GM19455 (cell line): ENCODE measurements at regions not wholly inside any gene's neighbourhood (a gene's known extent, or its start where the extent isn't known, plus 50 kb on each side); places are given as distances from the start of the nearest gene placed in this dataset.
"Not testable (repeated sequence)": the region's sequence is repeated elsewhere in the genome, so short reads cannot be mapped to it uniquely, and the experiment has no call there.

Experiments
- ATAC-seq: cut with Tn5 transposase; IDR thresholded peaks from one replicate; pipeline ENCODE4 v1.9.1; 2021; ENCODE audit not compliant: unreplicated experiment

- no peak for ATAC-seq
Measured at GRCh38 chr7:120131096-120131839, 141.7 kb upstream of the KCND2 start.

GRCh38 chr7:120138497-120138896 is 134.5 kb upstream of the KCND2 start:
- ATAC-seq: no peak

GRCh38 chr7:120156476-120156875 is 116.5 kb upstream of the KCND2 start:
- no peak for ATAC-seq

- ATAC-seq: no peak
Measured at GRCh38 chr7:120160166-120160565, 112.8 kb upstream of the KCND2 start.

- ATAC-seq: no peak
Measured at GRCh38 chr7:120163449-120163848, 109.5 kb upstream of the KCND2 start.

GRCh38 chr7:120165227-120165626 is 107.7 kb upstream of the KCND2 start:
- no peak for ATAC-seq

GRCh38 chr7:120168066-120168465 is 104.9 kb upstream of the KCND2 start:
- no peak for ATAC-seq

- no peak for ATAC-seq
Measured at GRCh38 chr7:120169996-120170783, 102.8 kb upstream of the KCND2 start.

GRCh38 chr7:120170834-120171233 is 102.1 kb upstream of the KCND2 start:
- ATAC-seq: no peak

GRCh38 chr7:120171406-120171805 is 101.6 kb upstream of the KCND2 start:
- no peak for ATAC-seq

- ATAC-seq: no peak
Measured at GRCh38 chr7:120180221-120180620, 92.8 kb upstream of the KCND2 start.

GRCh38 chr7:120181499-120181898 is 91.5 kb upstream of the KCND2 start:
- no peak for ATAC-seq

- ATAC-seq: no peak
Measured at GRCh38 chr7:120184866-120185265, 88.1 kb upstream of the KCND2 start.

- ATAC-seq: no peak
Measured at GRCh38 chr7:120185940-120186682, 86.9 kb upstream of the KCND2 start.

GRCh38 chr7:120186688-120187087 is 86.3 kb upstream of the KCND2 start:
- no peak for ATAC-seq

- ATAC-seq: no peak
Measured at GRCh38 chr7:120189623-120190022, 83.4 kb upstream of the KCND2 start.

- no peak for ATAC-seq
Measured at GRCh38 chr7:120190109-120190508, 82.9 kb upstream of the KCND2 start.

GRCh38 chr7:120190566-120190965 is 82.4 kb upstream of the KCND2 start:
- no peak for ATAC-seq

GRCh38 chr7:120191423-120191822 is 81.6 kb upstream of the KCND2 start:
- ATAC-seq: not testable (repeated sequence)

GRCh38 chr7:120201290-120201689 is 71.7 kb upstream of the KCND2 start:
- no peak for ATAC-seq

- no peak for ATAC-seq
Measured at GRCh38 chr7:120205101-120205500, 67.9 kb upstream of the KCND2 start.

- no peak for ATAC-seq
Measured at GRCh38 chr7:120207037-120207436, 65.9 kb upstream of the KCND2 start.
